LNCaP clone FGC (cell line): ENCODE measurements at regions not wholly inside any gene's neighbourhood (a gene's known extent, or its start where the extent isn't known, plus 50 kb on each side); places are given as distances from the start of the nearest gene placed in this dataset.

Source experiments
- DNase-seq: peaks from one replicate; pipeline ENCODE4 v3.0.0-alpha.2; 2011; ENCODE audit warnings: low read depth
- H3K4me3 ChIP-seq: 2 replicates; pipeline ENCODE4 v1.5.1; 2011; ENCODE audit warnings: mild to moderate bottlenecking, low read depth, low read length, control low read depth
- TF ChIP-seq, protein P1 (sequence below): IDR thresholded peaks from 2 replicates; pipeline ENCODE4 v1.5.1; 2012; ENCODE audit warnings: mild to moderate bottlenecking; ENCODE audit not compliant: control insufficient read depth, insufficient read depth; ENCODE audit errors: extremely low read depth

DNA sequence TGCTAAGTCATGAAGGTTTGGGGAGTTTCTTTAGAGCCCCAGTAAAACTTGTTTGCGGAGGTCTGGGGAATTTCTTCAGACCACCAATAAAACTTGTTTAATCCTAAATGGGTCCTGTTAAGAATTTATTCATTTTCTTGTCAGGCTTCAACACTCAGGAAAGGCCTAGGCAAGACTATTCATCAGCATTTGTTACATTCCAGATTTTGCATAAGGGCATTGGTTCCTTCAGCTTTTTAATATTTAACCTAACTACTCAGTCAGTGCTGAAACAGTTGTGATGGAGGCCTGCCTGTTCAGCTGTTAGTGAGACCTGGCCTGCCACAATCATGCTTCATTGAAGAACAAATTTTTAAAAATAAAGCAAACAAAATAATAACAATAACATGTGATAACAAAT, 954.2 kb upstream of the SEMA6D start:
- no peak for DNase-seq
- TF ChIP-seq, protein P1, sequence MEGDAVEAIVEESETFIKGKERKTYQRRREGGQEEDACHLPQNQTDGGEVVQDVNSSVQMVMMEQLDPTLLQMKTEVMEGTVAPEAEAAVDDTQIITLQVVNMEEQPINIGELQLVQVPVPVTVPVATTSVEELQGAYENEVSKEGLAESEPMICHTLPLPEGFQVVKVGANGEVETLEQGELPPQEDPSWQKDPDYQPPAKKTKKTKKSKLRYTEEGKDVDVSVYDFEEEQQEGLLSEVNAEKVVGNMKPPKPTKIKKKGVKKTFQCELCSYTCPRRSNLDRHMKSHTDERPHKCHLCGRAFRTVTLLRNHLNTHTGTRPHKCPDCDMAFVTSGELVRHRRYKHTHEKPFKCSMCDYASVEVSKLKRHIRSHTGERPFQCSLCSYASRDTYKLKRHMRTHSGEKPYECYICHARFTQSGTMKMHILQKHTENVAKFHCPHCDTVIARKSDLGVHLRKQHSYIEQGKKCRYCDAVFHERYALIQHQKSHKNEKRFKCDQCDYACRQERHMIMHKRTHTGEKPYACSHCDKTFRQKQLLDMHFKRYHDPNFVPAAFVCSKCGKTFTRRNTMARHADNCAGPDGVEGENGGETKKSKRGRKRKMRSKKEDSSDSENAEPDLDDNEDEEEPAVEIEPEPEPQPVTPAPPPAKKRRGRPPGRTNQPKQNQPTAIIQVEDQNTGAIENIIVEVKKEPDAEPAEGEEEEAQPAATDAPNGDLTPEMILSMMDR, result no peak
- H3K4me3 ChIP-seq, result no peak overlapping the region

- DNase-seq, result no peak
- no peak overlapping the region for H3K4me3 ChIP-seq
- TF ChIP-seq, protein P1, result no peak
Observed at GRCh38 chr15:46764851-46765250, 952.5 kb upstream of the SEMA6D start.

DNA sequence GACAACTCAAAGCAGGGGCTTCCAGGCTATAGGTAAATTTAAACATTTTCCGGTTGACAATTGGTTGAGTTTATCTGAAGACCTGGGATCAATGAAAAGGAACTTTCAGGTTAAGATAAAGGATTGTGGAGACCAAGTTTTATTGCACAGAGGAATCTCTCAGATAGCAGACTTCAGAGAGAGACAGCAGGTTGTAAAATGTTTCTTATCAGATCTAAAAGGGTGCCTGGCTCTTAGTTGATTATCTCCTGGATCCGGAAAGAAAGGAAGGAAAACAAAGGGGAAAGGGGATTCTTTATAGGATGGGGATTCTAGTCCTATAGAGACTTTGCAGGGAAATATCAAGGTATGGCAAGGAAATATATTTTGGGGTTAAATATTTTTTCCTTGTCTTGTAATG, 951.3 kb upstream of the SEMA6D start:
- TF ChIP-seq, protein P1, result no peak
- DNase-seq, result no peak

DNA sequence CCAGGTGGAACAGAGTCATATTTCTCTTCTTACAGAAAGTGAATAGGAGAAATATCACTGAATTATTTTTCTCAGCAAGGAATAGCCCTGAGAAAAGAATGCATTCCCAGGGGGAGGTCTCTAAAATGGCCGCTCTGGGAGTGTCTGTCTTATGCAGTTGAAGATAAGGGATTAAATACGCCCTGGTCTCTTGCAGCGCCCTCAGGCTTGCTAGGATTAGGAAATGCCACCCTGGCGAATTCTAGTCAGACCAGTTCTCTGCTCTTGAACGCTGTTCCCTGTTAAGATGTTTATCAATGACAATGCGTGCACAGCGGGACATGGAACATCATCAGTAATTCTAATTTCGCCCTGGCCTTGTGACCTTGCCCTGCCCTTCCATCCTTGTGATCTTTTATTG, 949.0 kb upstream of the SEMA6D start:
- DNase-seq, result no peak
- H3K4me3 ChIP-seq, result no peak overlapping the region

More for the DNA sequence above, 951.3 kb upstream of the SEMA6D start:
- H3K4me3 ChIP-seq, result no peak overlapping the region

DNA sequence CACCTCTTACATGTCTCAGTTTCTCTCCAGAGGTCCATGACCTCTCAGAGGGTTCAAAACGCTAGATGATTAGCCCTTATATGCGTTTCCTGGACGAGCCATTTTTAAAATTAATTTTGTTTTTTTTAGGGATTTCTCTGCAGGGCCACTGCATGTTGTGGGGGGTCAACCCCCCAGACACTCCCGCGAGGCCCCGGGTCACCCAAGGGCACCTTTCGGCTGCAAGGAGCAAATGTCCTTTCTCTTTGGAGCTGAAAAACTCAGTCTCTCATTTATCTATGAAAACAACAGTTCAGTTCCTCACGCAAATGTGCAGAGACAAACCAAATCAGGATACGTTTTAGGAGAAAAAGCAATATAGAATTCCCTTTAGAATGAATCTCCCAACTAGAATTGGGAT, 944.3 kb upstream of the SEMA6D start:
- TF ChIP-seq, protein P1, result no peak
- no peak for DNase-seq
- H3K4me3 ChIP-seq, result no peak overlapping the region

More for the DNA sequence above, 949.0 kb upstream of the SEMA6D start:
- TF ChIP-seq, protein P1, result no peak

DNA sequence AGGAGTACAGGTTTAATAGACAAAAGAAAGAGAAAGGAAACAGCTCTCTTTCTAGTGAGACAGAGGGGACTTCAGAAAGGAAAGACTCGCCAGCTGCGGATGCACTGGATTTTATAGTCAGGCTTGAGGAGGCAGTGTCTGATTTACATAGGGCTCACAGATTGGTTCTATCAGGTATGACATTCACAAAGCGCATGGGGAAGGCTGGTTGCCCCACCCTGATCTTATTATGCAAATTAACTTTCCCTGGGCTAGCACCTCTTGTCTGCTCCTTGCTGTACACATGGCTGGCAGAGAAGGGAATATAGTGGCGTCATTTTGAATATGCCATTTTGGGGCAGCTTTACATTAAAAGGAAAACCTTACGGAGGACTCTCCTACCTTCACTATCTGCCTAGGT, 938.4 kb upstream of the SEMA6D start:
- no peak for DNase-seq
- H3K4me3 ChIP-seq, result no peak overlapping the region
- TF ChIP-seq, protein P1, result no peak

GRCh38 chr15:46786590-46787285, 930.6 kb upstream of the SEMA6D start:
- no peak for DNase-seq
- no peak overlapping the region for H3K4me3 ChIP-seq
- TF ChIP-seq, protein P1, result peak; percentile 38
